ENCODE measurements at regions not wholly inside any gene's neighbourhood (a gene's known extent, or its start where the extent isn't known, plus 50 kb on each side); places are given as distances from the start of the nearest gene placed in this dataset.

GRCh38 chr13:57443494-57443893, 188.1 kb upstream of the PCDH17 start:
- no peak for TF ChIP-seq CTCF (IDR thresholded peaks at IDR 0.05; ENCODE audit: low read depth, low read length)
- H3K27me3 ChIP-seq = no peaks in the 10 kb centered on the region
- H3K9me3 ChIP-seq = no peaks in the 10 kb centered on the region
- no peaks in the 10 kb centered on the region for H3K36me3 ChIP-seq
- no peaks in the 10 kb centered on the region for H3K4me1 ChIP-seq
- no peak overlapping the region for H3K4me3 ChIP-seq (ENCODE audit: low read depth, low read length)
- DNase-seq = no peak

GRCh38 chr13:57450356-57450755, 181.2 kb upstream of the PCDH17 start:
- Histone ChIP-seq H3K36me3 (no peaks in the 10 kb centered on the region), H3K4me1 (no peaks in the 10 kb centered on the region), H3K4me3 (ENCODE audit: low read depth, low read length) (no peak overlapping the region), H3K9me3 (no peaks in the 10 kb centered on the region), H3K27me3 (no peaks in the 10 kb centered on the region)
- DNase-seq = no peak
- no peak for TF ChIP-seq CTCF (IDR thresholded peaks at IDR 0.05; ENCODE audit: low read depth, low read length)

GRCh38 chr13:57452228-57452627, 179.3 kb upstream of the PCDH17 start:
- DNase-seq = no peak
- H3K9me3 ChIP-seq = no peaks in the 10 kb centered on the region
- TF ChIP-seq CTCF (IDR thresholded peaks at IDR 0.05; ENCODE audit: low read depth, low read length) = no peak
- no peaks in the 10 kb centered on the region for H3K27me3 ChIP-seq
- H3K36me3 ChIP-seq = no peaks in the 10 kb centered on the region
- H3K4me3 ChIP-seq (ENCODE audit: low read depth, low read length) = no peak overlapping the region
- H3K4me1 ChIP-seq = no peaks in the 10 kb centered on the region

- Histone ChIP-seq H3K36me3 (no peaks in the 10 kb centered on the region), H3K4me1 (no peaks in the 10 kb centered on the region)
Observed at GRCh38 chr13:57470491-57470890, 161.1 kb upstream of the PCDH17 start.

GRCh38 chr13:57491318-57491717, 140.2 kb upstream of the PCDH17 start:
- Histone ChIP-seq H3K9me3 (no peaks in the 10 kb centered on the region), H3K36me3 (no peaks in the 10 kb centered on the region), H3K4me3 (ENCODE audit: low read depth, low read length) (no peak overlapping the region), H3K4me1 (no peaks in the 10 kb centered on the region), H3K27me3 (no peaks in the 10 kb centered on the region)
- DNase-seq = no peak
- no peak for TF ChIP-seq CTCF (IDR thresholded peaks at IDR 0.05; ENCODE audit: low read depth, low read length)

More at GRCh38 chr13:57470491-57470890, 161.1 kb upstream of the PCDH17 start:
- no peak for TF ChIP-seq CTCF (IDR thresholded peaks at IDR 0.05; ENCODE audit: low read depth, low read length)
- Histone ChIP-seq H3K9me3 (no peaks in the 10 kb centered on the region), H3K4me3 (ENCODE audit: low read depth, low read length) (no peak overlapping the region), H3K27me3 (no peaks in the 10 kb centered on the region)
- no peak for DNase-seq

GRCh38 chr13:57507752-57508463, 123.6 kb upstream of the PCDH17 start:
- H3K4me1 ChIP-seq = no peaks in the 10 kb centered on the region
- no peak overlapping the region for H3K4me3 ChIP-seq (ENCODE audit: low read depth, low read length)
- no peaks in the 10 kb centered on the region; the same call in 1 of the 2 replicates for H3K9me3 ChIP-seq
- H3K36me3 ChIP-seq = no peaks in the 10 kb centered on the region
- DNase-seq = no peak
- TF ChIP-seq CTCF (IDR thresholded peaks at IDR 0.05; ENCODE audit: low read depth, low read length) = no peak
- H3K27me3 ChIP-seq = no peaks in the 10 kb centered on the region

All from BE2C (cell line).